Transverse colon (tissue), 4 donors: ENCODE measurements at regions not wholly inside any gene's neighbourhood (a gene's known extent, or its start where the extent isn't known, plus 50 kb on each side); places are given as distances from the start of the nearest gene placed in this dataset.

ENCODE experiments used
- DNase-seq: peaks from one replicate; pipeline ENCODE4 v3.0.0-alpha.2; 2019
- H3K27ac ChIP-seq, 4 donors: fragments of 200-600 bp; sonication (generic); 2 replicates each; pipeline ENCODE4 v1.5.1; 2016 to 2018; ENCODE audit warnings: inconsistent platforms in 4 of 4
- H3K27me3 ChIP-seq: fragments of 200-600 bp; sonication (generic); 2 replicates; pipeline ENCODE4 v1.5.1; 2017; ENCODE audit warnings: inconsistent platforms
- H3K36me3 ChIP-seq, 4 donors: fragments of 200-600 bp; sonication (generic); 2 replicates each; pipeline ENCODE4 v1.5.1; 2017 to 2019; ENCODE audit warnings: inconsistent platforms in 4 of 4
- H3K4me1 ChIP-seq, 4 donors: fragments of 200-600 bp; sonication (generic); 2 replicates each; pipeline ENCODE4 v1.5.1; 2017 to 2020; ENCODE audit warnings: inconsistent platforms in 4 of 4
- H3K4me3 ChIP-seq, 4 donors: fragments of 200-600 bp; sonication (generic); 1 replicate in 1 of 4; 2 replicates in 3 of 4; pipeline versions ENCODE4 v1.5.1 to v1.6.1; 2017 to 2019; ENCODE audit warnings: inconsistent platforms in 4 of 4
- H3K9me3 ChIP-seq, 2 donors: fragments of 200-600 bp; sonication (generic); 2 replicates each; pipeline ENCODE4 v1.5.1; 2017 to 2019; ENCODE audit warnings: inconsistent platforms in 2 of 2
- CTCF ChIP-seq, 5 experiments: fragments of 200-600 bp in 3 of 5; fragments of 450-650 bp in 2 of 5; sonication (generic) in 3 of 5; IDR thresholded peaks; 1 replicate in 2 of 5; 2 replicates in 3 of 5; pipeline ENCODE4 v1.5.1; 2016 to 2017; ENCODE audit warnings: antibody characterized with exemption in 5 of 5, inconsistent platforms in 3 of 5, mild to moderate bottlenecking in 2 of 5, moderate library complexity in 1 of 5
- EP300 ChIP-seq: sonication (generic); formaldehyde crosslinking; IDR thresholded peaks from one replicate; pipeline ENCODE4 v1.6.1; 2017; ENCODE audit warnings: antibody characterized with exemption, low read depth
- POLR2A ChIP-seq: fragments of 450-650 bp; IDR thresholded peaks from one replicate; pipeline ENCODE4 v1.6.1; 2016; ENCODE audit warnings: antibody characterized with exemption, mild to moderate bottlenecking, moderate library complexity
- POLR2AphosphoS5 ChIP-seq, 3 donors: sonication (generic); formaldehyde crosslinking; IDR thresholded peaks; one replicate each; pipeline ENCODE4 v1.6.1; 2016; ENCODE audit warnings: antibody characterized with exemption in 3 of 3
- WGBS, 2 donors: methylation state at CpG; one replicate each; pipeline ENCODE4 v1.1.5; 2018; ENCODE audit warnings: low coverage in 1 of 2; 5-methylcytosine and 5-hydroxymethylcytosine counted together
- in situ Hi-C, 4 donors: fragments of 200-750 bp; cut with MboI; loops; one replicate each; pipeline versions ENCODE4 v1.15.0 to v1.15.1; 2017; ENCODE audit warnings: low sequenced_read_pairs in 3 of 4, low pct_ligation_motif_present in 1 of 4, low pct_unique_long_range_greater_than_20kb in 1 of 4
- intact Hi-C: fragments of 100-400 bp; cut with DNase I; formaldehyde crosslinking; loops from one replicate; pipeline ENCODE4 v1.15.1; 2023; ENCODE audit warnings: low total_unique reads

GRCh38 chr6:44661221-44662008 is 273.9 kb downstream of the CDC5L start:
- intact Hi-C loops: no loop called here
- 82 to 94% methylated on average over 6 to 7 of the region's 7 CpGs for WGBS, 2 donors
- Histone ChIP-seq H3K36me3 (no peaks in the 10 kb centered on the region), H3K27ac (no peak overlapping the region), H3K27me3 (no peaks in the 10 kb centered on the region), H3K4me3 (no peak overlapping the region), H3K9me3 (no peaks in the 10 kb centered on the region), H3K4me1 (peaks cover 0 to 7% (median 3%) of the 10 kb centered on the region in 4 donors)
- no peak for DNase-seq
- in situ Hi-C loops: loop anchor here (10.0 to 25.0 kb wide), 4 partner anchors 751 to 1251 kb away; no protein-coding TSS in a partner anchor
- TF ChIP-seq POLR2A (no peak), EP300 (no peak), POLR2AphosphoS5 (IDR thresholded peaks at IDR 0.05) (no peak), CTCF (IDR thresholded peaks at IDR 0.05) (no peak)

- TF ChIP-seq EP300 (no peak), CTCF (IDR thresholded peaks at IDR 0.05) (no peak), POLR2AphosphoS5 (IDR thresholded peaks at IDR 0.05) (no peak), POLR2A (no peak)
- Histone ChIP-seq H3K27me3 (no peaks in the 10 kb centered on the region), H3K36me3 (no peaks in the 10 kb centered on the region), H3K9me3 (no peaks in the 10 kb centered on the region), H3K4me3 (no peak overlapping the region), H3K4me1 (peaks cover 0 to 7% (median 3%) of the 10 kb centered on the region in 4 donors), H3K27ac (no peak overlapping the region)
- 51 to 65% methylated on average over 3 to 13 of the region's 13 CpGs for WGBS, 2 donors
- peak; percentile 52 for DNase-seq
- in situ Hi-C loops (loop anchor here (10.0 to 25.0 kb wide), 4 partner anchors 750 to 1250 kb away; no protein-coding TSS in a partner anchor), intact Hi-C loops (no loop called here)
These were observed 275.1 kb downstream of the CDC5L start for GRCh38 chr6:44662461-44663121.

- intact Hi-C loops: no loop called here
These were observed 276.5 kb downstream of the CDC5L start for GRCh38 chr6:44663860-44664634.

More at GRCh38 chr6:44663860-44664634, 276.5 kb downstream of the CDC5L start:
- Histone ChIP-seq H3K4me1 (peaks cover 0 to 7% (median 3%) of the 10 kb centered on the region in 4 donors), H3K27ac (no peak overlapping the region), H3K36me3 (no peaks in the 10 kb centered on the region), H3K27me3 (no peaks in the 10 kb centered on the region), H3K9me3 (no peaks in the 10 kb centered on the region), H3K4me3 (no peak overlapping the region)
- in situ Hi-C loops: loop anchor here (10.0 to 25.0 kb wide), 4 partner anchors 748 to 1248 kb away; no protein-coding TSS in a partner anchor
- TF ChIP-seq POLR2A: no peak
- TF ChIP-seq EP300: no peak
- no peak for TF ChIP-seq CTCF (IDR thresholded peaks at IDR 0.05)
- TF ChIP-seq POLR2AphosphoS5 (IDR thresholded peaks at IDR 0.05): no peak
- WGBS, 2 donors: 75 to 87% methylated on average over 4 to 10 of the region's 10 CpGs
- DNase-seq: no peak
